Activated T-helper 2 cell treated with anti-CD3 and anti-CD28 coated beads, Interferon-gamma antibody, Interleukin-2, Interleukin-4, amounts not matched to agents 10 μg/mL and 5 μg/mL and 100 μg/mL, durations not matched to agents 14 hours and 24 hours and 36 hours (primary cell): ENCODE measurements at regions not wholly inside any gene's neighbourhood (a gene's known extent, or its start where the extent isn't known, plus 50 kb on each side); places are given as distances from the start of the nearest gene placed in this dataset.

ENCODE experiments used
- DNase-seq: peaks from one replicate; pipeline ENCODE4 v3.0.0; 2021; ENCODE audit warnings: low spot score
- H3K27ac Mint-ChIP-seq: one replicate; pipeline ENCODE4 v1.8.0; 2021; ENCODE audit warnings: mixed read lengths
- H3K27me3 Mint-ChIP-seq: one replicate; pipeline ENCODE4 v1.8.0; 2021; ENCODE audit warnings: low read depth, mixed read lengths
- H3K36me3 Mint-ChIP-seq: one replicate; pipeline ENCODE4 v1.8.0; 2021; ENCODE audit warnings: low read depth, mixed read lengths
- H3K4me1 Mint-ChIP-seq: one replicate; pipeline ENCODE4 v1.8.0; 2021; ENCODE audit warnings: low read depth, mixed read lengths
- H3K4me3 Mint-ChIP-seq: one replicate; pipeline ENCODE4 v1.8.0; 2021; ENCODE audit warnings: low read depth, mild to moderate bottlenecking, moderate library complexity, mixed read lengths
- H3K9me3 Mint-ChIP-seq: one replicate; pipeline ENCODE4 v1.8.0; 2021; ENCODE audit warnings: mixed read lengths
- intact Hi-C: fragments of 100-400 bp; cut with micrococcal nuclease; formaldehyde crosslinking; loops from one replicate; pipeline ENCODE4 v1.15.1; 2023

DNA sequence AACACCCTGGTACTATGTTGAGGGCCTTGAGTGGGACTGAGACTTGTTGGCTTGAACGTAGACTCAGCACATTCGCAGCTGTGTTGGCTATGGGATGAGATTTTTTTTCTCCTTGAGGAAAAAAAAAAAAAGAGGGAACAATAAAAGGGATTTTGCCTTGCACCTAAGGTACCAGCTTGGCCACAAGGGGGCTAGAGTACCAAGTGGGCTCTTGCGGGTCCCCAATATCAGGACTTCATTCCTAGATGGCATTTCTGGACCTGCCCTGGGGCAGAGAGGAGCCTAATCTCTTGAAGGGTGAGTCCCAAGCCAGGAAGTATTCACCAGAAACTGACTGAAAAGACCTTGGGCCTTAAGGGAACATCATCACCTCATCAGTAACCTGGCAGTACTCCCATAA lies 1083.6 kb upstream of the PHF14 start:
- intact Hi-C loops, result no loop called here
- H3K9me3 Mint-ChIP-seq, result peaks cover 40% of the 10 kb centered on the region
- no peak for DNase-seq
- no peaks in the 10 kb centered on the region for H3K27me3 Mint-ChIP-seq
- H3K27ac Mint-ChIP-seq, result no peak overlapping the region
- no peak overlapping the region for H3K4me3 Mint-ChIP-seq
- H3K36me3 Mint-ChIP-seq, result no peaks in the 10 kb centered on the region
- no peaks in the 10 kb centered on the region for H3K4me1 Mint-ChIP-seq

DNA sequence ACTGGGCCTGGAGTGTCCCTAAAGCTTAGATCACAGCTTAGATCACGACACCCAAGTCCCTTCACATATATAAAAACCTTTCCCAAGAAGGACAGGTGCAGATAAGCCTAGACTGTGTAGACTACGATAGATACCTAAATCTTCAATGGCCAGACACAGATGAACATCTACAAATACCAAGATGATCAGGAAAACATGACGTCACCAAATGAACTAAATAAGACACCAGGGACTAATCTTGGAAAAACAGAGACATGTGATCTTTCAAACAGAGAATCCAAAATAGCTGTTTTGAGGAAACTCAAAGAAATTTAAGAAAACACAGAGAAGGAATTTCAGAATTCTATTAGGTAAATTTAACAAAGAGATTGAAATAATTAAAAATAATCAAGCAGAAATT lies 1082.6 kb upstream of the PHF14 start:
- no peaks in the 10 kb centered on the region for H3K36me3 Mint-ChIP-seq

DNA sequence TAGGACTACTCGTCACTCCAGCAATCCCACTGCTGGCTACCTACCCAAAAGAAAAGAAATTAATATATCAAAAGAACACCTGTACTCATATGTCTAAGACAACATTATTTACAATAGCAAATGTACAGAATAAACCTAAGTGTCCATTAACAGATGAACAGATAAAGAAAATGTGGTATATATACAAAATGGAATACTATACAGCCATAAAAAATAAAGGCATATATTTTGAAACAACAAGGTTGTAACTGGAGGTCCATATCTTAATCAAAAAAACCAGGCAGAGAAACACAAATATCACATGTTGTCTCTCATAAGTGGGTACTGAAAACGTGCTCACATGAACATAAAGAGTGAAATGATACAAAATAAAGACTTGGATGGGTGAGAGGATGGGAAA lies 1073.3 kb upstream of the PHF14 start:
- H3K36me3 Mint-ChIP-seq, result no peaks in the 10 kb centered on the region
- DNase-seq, result no peak

More for the DNA sequence above, 1082.6 kb upstream of the PHF14 start:
- intact Hi-C loops, result no loop called here
- Mint-ChIP-seq H3K4me3 (no peak overlapping the region), H3K4me1 (no peaks in the 10 kb centered on the region), H3K27ac (no peak overlapping the region), H3K27me3 (no peaks in the 10 kb centered on the region), H3K9me3 (peaks cover 46% of the 10 kb centered on the region)
- DNase-seq, result no peak

DNA sequence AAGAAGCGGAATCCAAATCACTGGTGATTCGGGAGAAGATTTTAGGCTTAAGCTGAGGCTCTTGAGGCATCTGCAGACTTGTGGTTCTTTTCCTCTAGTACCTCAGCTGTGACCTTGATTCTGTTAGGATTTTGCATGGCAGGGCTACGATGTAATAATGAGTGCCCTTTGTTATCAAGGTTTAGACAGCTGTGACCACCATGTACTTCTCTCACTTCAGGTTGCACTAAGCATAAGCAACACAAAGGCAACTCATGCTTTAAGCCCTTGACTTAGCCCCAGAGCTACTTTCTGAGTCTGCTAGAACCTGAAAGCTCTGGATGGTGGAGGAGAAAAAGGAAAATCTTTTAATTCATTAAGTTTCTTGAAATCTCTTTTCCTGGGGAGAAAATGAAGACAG lies 1052.3 kb upstream of the PHF14 start:
- peaks cover 18% of the 10 kb centered on the region for H3K9me3 Mint-ChIP-seq
- no peaks in the 10 kb centered on the region for H3K36me3 Mint-ChIP-seq
- no peaks in the 10 kb centered on the region for H3K27me3 Mint-ChIP-seq
- no peaks in the 10 kb centered on the region for H3K4me1 Mint-ChIP-seq
- no peak for DNase-seq
- intact Hi-C loops, result no loop called here
- no peak overlapping the region for H3K27ac Mint-ChIP-seq
- H3K4me3 Mint-ChIP-seq, result no peak overlapping the region

More for the DNA sequence above, 1073.3 kb upstream of the PHF14 start:
- Mint-ChIP-seq H3K4me3 (no peak overlapping the region), H3K4me1 (no peaks in the 10 kb centered on the region), H3K9me3 (peaks cover 52% of the 10 kb centered on the region), H3K27me3 (no peaks in the 10 kb centered on the region), H3K27ac (no peak overlapping the region)
- intact Hi-C loops, result no loop called here

DNA sequence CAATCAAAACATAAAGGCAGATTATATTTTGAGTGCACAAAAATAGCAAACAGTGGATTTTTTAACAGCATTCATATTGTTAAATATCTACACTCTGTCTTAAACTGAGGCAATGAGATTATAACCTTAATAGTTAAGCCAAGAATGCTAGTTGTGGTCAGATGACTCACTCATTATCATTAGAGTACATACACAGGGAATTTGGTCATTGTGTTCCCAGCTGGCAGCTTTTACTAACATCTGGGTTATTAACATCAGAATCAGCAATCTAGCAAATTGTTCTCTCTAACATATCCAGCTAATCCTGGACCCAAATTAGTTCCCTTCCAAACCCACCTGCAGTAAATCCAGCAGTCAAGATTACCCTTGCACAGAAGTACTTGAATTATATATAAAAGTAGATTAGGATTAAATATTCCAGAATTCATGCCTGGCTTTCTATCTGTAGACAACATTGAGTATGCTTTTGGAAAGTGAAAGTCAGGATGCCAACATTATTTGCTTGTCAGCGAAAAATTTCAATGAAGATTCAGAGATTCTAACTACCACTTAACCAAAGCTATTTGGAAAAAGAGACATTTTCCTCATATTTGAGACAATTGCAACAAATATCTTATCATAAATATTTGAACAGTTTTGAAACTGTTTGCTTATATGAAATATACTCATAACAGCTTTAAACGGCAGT lies 1035.6 kb upstream of the PHF14 start:
- H3K4me3 Mint-ChIP-seq, result no peak overlapping the region
- no peaks in the 10 kb centered on the region for H3K36me3 Mint-ChIP-seq
- H3K4me1 Mint-ChIP-seq, result no peaks in the 10 kb centered on the region
- H3K27me3 Mint-ChIP-seq, result no peaks in the 10 kb centered on the region
- no peak overlapping the region for H3K27ac Mint-ChIP-seq
- peaks cover 7% of the 10 kb centered on the region for H3K9me3 Mint-ChIP-seq
- DNase-seq, result no peak
- intact Hi-C loops, result no loop called here

DNA sequence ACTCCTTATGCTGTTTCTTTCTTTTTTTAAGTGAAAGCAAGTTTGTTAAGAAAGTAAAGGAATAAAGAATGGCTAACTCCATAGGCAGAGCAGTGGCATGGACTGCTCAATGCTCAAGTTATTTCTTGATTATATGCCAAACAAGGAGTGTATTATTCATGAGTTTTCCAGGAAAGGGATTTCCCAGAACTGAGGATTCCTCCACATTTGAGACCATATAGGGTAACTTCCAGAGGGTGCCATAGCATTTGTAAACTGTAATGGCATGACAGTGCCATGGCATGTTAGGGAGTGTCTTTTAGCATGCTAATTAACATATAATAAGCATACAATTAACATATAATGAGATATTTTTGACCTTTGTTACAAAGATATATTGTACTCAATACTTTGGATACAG lies 1034.5 kb upstream of the PHF14 start:
- Mint-ChIP-seq H3K4me1 (no peaks in the 10 kb centered on the region), H3K4me3 (no peak overlapping the region), H3K27me3 (no peaks in the 10 kb centered on the region), H3K27ac (no peak overlapping the region), H3K36me3 (no peaks in the 10 kb centered on the region), H3K9me3 (peaks cover 3% of the 10 kb centered on the region)
- DNase-seq, result no peak
- intact Hi-C loops, result no loop called here

DNA sequence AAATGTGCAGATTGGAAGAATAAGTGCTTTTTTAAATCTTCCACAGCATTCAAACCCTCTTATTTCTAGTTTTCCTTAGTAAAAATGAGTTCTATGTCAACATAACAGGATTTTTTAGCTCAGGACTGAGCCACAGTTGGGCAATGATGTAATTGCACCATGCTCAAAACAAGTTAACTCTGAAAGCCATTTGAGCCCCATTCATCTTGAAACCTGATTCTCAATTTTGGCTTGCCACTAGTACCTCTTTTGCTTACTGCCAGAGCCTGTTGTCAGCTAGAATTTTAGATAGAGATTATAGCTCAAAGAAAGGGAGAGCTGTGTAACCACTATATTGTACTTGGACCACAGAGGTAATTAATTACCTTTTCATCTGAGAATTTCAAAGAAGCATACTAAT lies 1028.5 kb upstream of the PHF14 start:
- DNase-seq, result no peak
- H3K27ac Mint-ChIP-seq, result no peak overlapping the region
- no peaks in the 10 kb centered on the region for H3K36me3 Mint-ChIP-seq
- H3K4me1 Mint-ChIP-seq, result no peaks in the 10 kb centered on the region
- H3K9me3 Mint-ChIP-seq, result peaks cover 6% of the 10 kb centered on the region
- no peak overlapping the region for H3K4me3 Mint-ChIP-seq
- intact Hi-C loops, result no loop called here
- no peaks in the 10 kb centered on the region for H3K27me3 Mint-ChIP-seq

DNA sequence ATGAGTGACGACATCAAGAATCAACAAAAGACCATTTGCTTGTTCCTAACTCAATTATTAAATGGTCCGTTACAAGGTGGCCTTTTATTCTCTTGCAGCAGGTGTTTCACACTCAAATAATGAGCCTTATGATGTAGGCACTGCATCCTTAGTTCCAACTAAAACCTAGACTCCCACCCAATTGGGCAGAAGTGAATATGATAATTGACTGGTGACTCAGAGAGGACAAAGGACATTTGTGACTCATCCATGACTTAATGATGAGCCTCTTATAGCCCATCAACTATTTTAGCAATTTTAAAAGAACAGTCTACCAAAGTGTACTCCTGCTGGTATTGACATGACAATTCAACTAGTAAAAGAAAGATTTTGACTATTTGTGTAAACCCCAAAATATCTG lies 1027.8 kb upstream of the PHF14 start:
- intact Hi-C loops, result loop anchor here (1.0 kb wide), 1 partner anchor 33 kb away; no protein-coding TSS in a partner anchor
- no peaks in the 10 kb centered on the region for H3K27me3 Mint-ChIP-seq
- H3K4me1 Mint-ChIP-seq, result no peaks in the 10 kb centered on the region
- H3K9me3 Mint-ChIP-seq, result peaks cover 6% of the 10 kb centered on the region
- no peak overlapping the region for H3K4me3 Mint-ChIP-seq
- DNase-seq, result no peak
- no peak overlapping the region for H3K27ac Mint-ChIP-seq
- no peaks in the 10 kb centered on the region for H3K36me3 Mint-ChIP-seq

DNA sequence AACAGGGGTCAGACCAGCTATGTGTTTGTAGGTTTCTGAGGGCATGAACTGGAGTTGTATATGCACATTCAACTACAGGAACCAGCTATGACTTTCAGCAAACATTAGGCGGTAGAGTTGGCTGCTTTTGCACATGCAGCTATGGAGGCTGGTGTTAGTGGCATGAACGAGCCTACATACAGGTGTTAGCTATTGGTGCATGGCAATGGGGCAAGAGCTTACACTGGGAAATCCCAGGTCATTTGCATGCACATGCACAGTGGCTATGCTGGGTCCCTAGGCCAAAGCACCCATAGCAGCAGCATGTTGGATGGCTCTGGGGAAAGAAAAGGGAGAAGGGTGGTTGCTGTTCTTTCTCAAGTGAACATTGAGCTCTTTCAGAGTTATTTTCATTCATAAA lies 1018.5 kb upstream of the PHF14 start:
- Mint-ChIP-seq H3K4me3 (no peak overlapping the region), H3K27me3 (no peaks in the 10 kb centered on the region), H3K4me1 (no peaks in the 10 kb centered on the region), H3K36me3 (no peaks in the 10 kb centered on the region), H3K27ac (no peak overlapping the region), H3K9me3 (peaks cover 7% of the 10 kb centered on the region)
- intact Hi-C loops, result no loop called here
- DNase-seq, result no peak

DNA sequence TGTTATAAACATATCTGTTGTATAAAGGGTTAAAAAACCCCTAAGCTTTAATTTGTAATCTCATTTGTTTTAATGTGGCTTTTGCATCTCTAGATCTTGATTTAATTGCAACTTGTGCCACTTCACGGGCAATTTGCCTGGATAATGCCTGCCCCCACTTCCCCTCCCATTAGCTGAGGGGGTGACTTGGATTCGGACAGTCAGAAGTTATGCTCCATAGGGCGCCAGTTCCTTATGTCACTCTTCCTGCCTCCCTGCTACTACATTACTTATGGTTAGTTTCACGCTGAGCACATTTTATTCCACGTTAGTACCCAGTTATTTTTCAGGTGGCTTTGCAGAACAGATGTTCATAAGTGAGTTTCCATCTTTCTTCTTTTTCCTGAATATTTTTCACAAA lies 1015.2 kb upstream of the PHF14 start:
- no peak for DNase-seq
- intact Hi-C loops, result no loop called here
- no peaks in the 10 kb centered on the region for H3K36me3 Mint-ChIP-seq
- no peak overlapping the region for H3K4me3 Mint-ChIP-seq
- H3K27me3 Mint-ChIP-seq, result no peaks in the 10 kb centered on the region
- H3K27ac Mint-ChIP-seq, result no peak overlapping the region
- no peaks in the 10 kb centered on the region for H3K4me1 Mint-ChIP-seq
- peaks cover 11% of the 10 kb centered on the region for H3K9me3 Mint-ChIP-seq

DNA sequence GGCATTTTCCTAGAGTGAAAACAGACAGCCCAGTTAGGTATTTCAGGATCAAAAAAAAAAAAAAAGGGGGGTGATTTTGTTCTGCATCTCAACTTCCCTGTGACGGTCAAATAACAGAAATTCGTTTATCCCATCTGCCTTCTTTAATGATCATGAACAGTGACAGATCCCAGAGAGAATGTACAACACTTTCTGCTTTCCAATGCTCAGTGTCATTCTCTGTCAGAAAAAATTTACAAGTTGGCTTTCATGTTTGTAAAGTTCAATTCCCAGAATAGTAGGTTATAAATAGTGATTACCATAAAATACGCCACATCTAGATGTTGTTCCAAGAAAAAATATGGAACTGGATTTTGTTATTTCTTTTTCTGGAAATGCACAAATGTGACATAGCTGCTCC lies 1013.2 kb upstream of the PHF14 start:
- H3K36me3 Mint-ChIP-seq, result no peaks in the 10 kb centered on the region
- no peaks in the 10 kb centered on the region for H3K4me1 Mint-ChIP-seq
- intact Hi-C loops, result no loop called here
- H3K4me3 Mint-ChIP-seq, result no peak overlapping the region
- no peaks in the 10 kb centered on the region for H3K27me3 Mint-ChIP-seq
- H3K27ac Mint-ChIP-seq, result no peak overlapping the region
- no peak for DNase-seq
- peaks cover 11% of the 10 kb centered on the region for H3K9me3 Mint-ChIP-seq

DNA sequence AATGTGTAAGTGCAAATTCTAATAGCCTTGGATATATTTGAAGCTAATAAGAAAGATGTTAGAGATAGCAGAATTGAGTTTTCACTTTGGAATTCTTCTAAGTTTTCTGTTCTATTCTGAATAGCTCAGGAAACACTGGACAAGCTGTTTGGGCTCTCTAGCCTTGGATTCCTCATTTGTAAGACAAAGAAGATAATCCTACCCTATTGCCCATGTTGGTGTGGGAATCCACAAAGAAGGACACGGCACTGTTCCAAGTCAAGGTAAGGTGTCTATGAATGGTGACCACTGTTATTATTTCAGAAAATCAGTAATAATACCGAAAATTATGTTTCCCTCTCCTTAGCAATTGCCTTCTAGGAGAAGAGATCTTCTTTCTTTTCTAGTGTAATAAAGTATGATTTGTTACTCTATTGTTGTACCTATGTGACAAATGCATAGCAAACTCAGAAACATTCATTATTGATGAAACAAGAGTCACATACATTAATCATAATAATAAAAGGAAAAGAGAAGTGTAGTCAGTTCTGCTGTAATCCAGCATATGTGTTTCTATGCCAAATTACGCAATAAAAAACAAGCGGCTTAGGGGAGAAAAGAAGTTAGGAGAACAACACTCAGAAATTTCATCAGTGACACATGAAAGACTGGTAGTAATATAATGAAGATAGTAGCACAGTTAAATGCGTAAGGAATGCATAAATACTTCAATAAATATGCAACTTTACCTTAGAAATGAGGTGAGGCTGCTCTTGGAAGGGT lies 1012.3 kb upstream of the PHF14 start:
- Mint-ChIP-seq H3K4me3 (no peak overlapping the region), H3K36me3 (no peaks in the 10 kb centered on the region), H3K27me3 (no peaks in the 10 kb centered on the region), H3K9me3 (peaks cover 11% of the 10 kb centered on the region), H3K27ac (no peak overlapping the region), H3K4me1 (no peaks in the 10 kb centered on the region)
- intact Hi-C loops, result no loop called here
- DNase-seq, result no peak

DNA sequence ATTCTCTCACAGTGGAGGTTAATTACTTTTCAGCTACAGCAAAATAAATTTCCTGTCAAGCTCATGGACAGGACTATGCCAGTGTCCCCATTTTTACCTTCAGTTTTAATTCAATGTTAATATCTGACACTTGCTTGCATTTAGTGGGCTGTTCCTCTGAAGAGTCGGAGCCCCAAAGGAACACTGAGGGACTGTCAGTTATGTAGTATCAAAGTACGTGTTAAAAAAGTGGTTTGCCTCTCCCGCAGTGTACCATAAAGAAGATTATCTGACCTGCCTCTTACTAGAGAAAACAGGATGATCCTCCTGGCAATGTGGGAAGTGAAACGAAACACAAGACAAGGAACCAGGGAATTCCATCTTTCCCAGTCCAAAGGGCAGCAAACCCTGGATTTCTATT lies 1010.9 kb upstream of the PHF14 start:
- Mint-ChIP-seq H3K27me3 (no peaks in the 10 kb centered on the region), H3K27ac (no peak overlapping the region), H3K9me3 (peaks cover 9% of the 10 kb centered on the region), H3K36me3 (no peaks in the 10 kb centered on the region), H3K4me3 (no peak overlapping the region), H3K4me1 (no peaks in the 10 kb centered on the region)
- DNase-seq, result no peak
- intact Hi-C loops, result no loop called here
